ENCODE measurements at regions not wholly inside any gene's neighbourhood (a gene's known extent, or its start where the extent isn't known, plus 50 kb on each side); places are given as distances from the start of the nearest gene placed in this dataset.

GRCh38 chr14:55771242-55771981 lies 191.4 kb downstream of the KTN1 start:
- TF ChIP-seq CTCF (IDR thresholded peaks at IDR 0.05) = no peak
- no peak for TF ChIP-seq EZH2 (IDR thresholded peaks at IDR 0.05; ENCODE audit: borderline replicate concordance, insufficient read depth, low read depth, low read length, poor library complexity, severe bottlenecking)

Measured in B cell (primary cell).